Islet precursor cell (in vitro differentiated cells): ENCODE measurements at regions not wholly inside any gene's neighbourhood (a gene's known extent, or its start where the extent isn't known, plus 50 kb on each side); places are given as distances from the start of the nearest gene placed in this dataset.

Experiments
- DNase-seq: peaks from one replicate; pipeline ENCODE4 v3.0.0-alpha.2; 2018

- no peak for DNase-seq
Observed at GRCh38 chr21:16310176-16310575, 580.4 kb downstream of the USP25 start.

GRCh38 chr21:16311229-16311628, 581.4 kb downstream of the USP25 start:
- DNase-seq: no peak

- DNase-seq: no peak
Observed at GRCh38 chr21:16312321-16312720, 582.5 kb downstream of the USP25 start.

- no peak for DNase-seq
Observed at GRCh38 chr21:16315223-16315622, 585.4 kb downstream of the USP25 start.

- DNase-seq: no peak
Observed at GRCh38 chr21:16318651-16319300, 589.0 kb downstream of the USP25 start.

- no peak for DNase-seq
Observed at GRCh38 chr21:16320110-16320509, 590.3 kb downstream of the USP25 start.

GRCh38 chr21:16322454-16322853, 592.7 kb downstream of the USP25 start:
- DNase-seq: no peak

- no peak for DNase-seq
Observed at GRCh38 chr21:16323596-16323995, 593.8 kb downstream of the USP25 start.

- no peak for DNase-seq
Observed at GRCh38 chr21:16324630-16325029, 594.8 kb downstream of the USP25 start.

- DNase-seq: no peak
Observed at GRCh38 chr21:16330082-16330907, 600.5 kb downstream of the USP25 start.

- no peak for DNase-seq
Observed at GRCh38 chr21:16330908-16331268, 601.1 kb downstream of the USP25 start.

GRCh38 chr21:16337266-16337665, 607.5 kb downstream of the USP25 start:
- DNase-seq: no peak

- no peak for DNase-seq
Observed at GRCh38 chr21:16342932-16343331, 613.1 kb downstream of the USP25 start.

GRCh38 chr21:16343776-16344175, 614.0 kb downstream of the USP25 start:
- no peak for DNase-seq

GRCh38 chr21:16345757-16346156, 616.0 kb downstream of the USP25 start:
- DNase-seq: no peak

GRCh38 chr21:16347223-16347622, 617.4 kb downstream of the USP25 start:
- no peak for DNase-seq

GRCh38 chr21:16353764-16354163, 624.0 kb downstream of the USP25 start:
- no peak for DNase-seq

- DNase-seq: no peak
Observed at GRCh38 chr21:16357994-16358393, 628.2 kb downstream of the USP25 start.

GRCh38 chr21:16358784-16359183, 629.0 kb downstream of the USP25 start:
- DNase-seq: no peak

GRCh38 chr21:16363100-16363499, 633.3 kb downstream of the USP25 start:
- no peak for DNase-seq

- no peak for DNase-seq
Observed at GRCh38 chr21:16363518-16363917, 633.7 kb downstream of the USP25 start.

- no peak for DNase-seq
Observed at GRCh38 chr21:16366207-16366606, 636.4 kb downstream of the USP25 start.

- DNase-seq: no peak
Observed at GRCh38 chr21:16367079-16367478, 637.3 kb downstream of the USP25 start.

- DNase-seq: no peak
Observed at GRCh38 chr21:16370186-16370585, 640.4 kb downstream of the USP25 start.

GRCh38 chr21:16372586-16372985, 642.8 kb downstream of the USP25 start:
- DNase-seq: no peak
